Stimulated activated CD4-positive, alpha-beta T cell treated with anti-CD3 and anti-CD28 coated beads, Interleukin-1b, Interleukin-23, amount 100 ng/mL, for 4 hours (primary cell): ENCODE measurements at regions not wholly inside any gene's neighbourhood (a gene's known extent, or its start where the extent isn't known, plus 50 kb on each side); places are given as distances from the start of the nearest gene placed in this dataset.

Source experiments
- DNase-seq, 2 donors: peaks; one replicate each; pipeline ENCODE4 v3.0.0-alpha.2; 2020; ENCODE audit warnings: low read depth in 2 of 2

- DNase-seq: no peak
Observed at GRCh38 chr2:34447097-34447496, 848.0 kb upstream of the FAM98A start.

GRCh38 chr2:34423301-34423700, 824.2 kb upstream of the FAM98A start:
- no peak for DNase-seq

- DNase-seq: no peak
Observed at GRCh38 chr2:34419856-34420255, 820.8 kb upstream of the FAM98A start.

- no peak for DNase-seq
Observed at GRCh38 chr2:34416856-34417255, 817.8 kb upstream of the FAM98A start.

- DNase-seq: no peak
Observed at GRCh38 chr2:34414856-34415255, 815.8 kb upstream of the FAM98A start.

- no peak for DNase-seq
Observed at GRCh38 chr2:34408100-34408499, 809.0 kb upstream of the FAM98A start.

GRCh38 chr2:34403512-34403911, 804.4 kb upstream of the FAM98A start:
- no peak for DNase-seq

GRCh38 chr2:34402376-34402775, 803.3 kb upstream of the FAM98A start:
- no peak for DNase-seq

- no peak for DNase-seq
Observed at GRCh38 chr2:34401186-34401585, 802.1 kb upstream of the FAM98A start.

- no peak for DNase-seq
Observed at GRCh38 chr2:34388446-34388845, 789.3 kb upstream of the FAM98A start.

- DNase-seq: no peak
Observed at GRCh38 chr2:34387536-34387935, 788.4 kb upstream of the FAM98A start.

GRCh38 chr2:34379586-34379985, 780.5 kb upstream of the FAM98A start:
- no peak for DNase-seq

- DNase-seq: no peak
Observed at GRCh38 chr2:34373586-34374233, 774.6 kb upstream of the FAM98A start.

GRCh38 chr2:34372967-34373366, 773.9 kb upstream of the FAM98A start:
- DNase-seq: no peak

- DNase-seq: no peak
Observed at GRCh38 chr2:34371711-34372110, 772.6 kb upstream of the FAM98A start.

- no peak for DNase-seq
Observed at GRCh38 chr2:34368304-34368703, 769.2 kb upstream of the FAM98A start.

GRCh38 chr2:34365932-34366331, 766.8 kb upstream of the FAM98A start:
- no peak for DNase-seq

GRCh38 chr2:34365512-34365911, 766.4 kb upstream of the FAM98A start:
- no peak for DNase-seq

- no peak for DNase-seq
Observed at GRCh38 chr2:34353509-34354113, 754.5 kb upstream of the FAM98A start.

- DNase-seq: no peak
Observed at GRCh38 chr2:34349527-34349926, 750.4 kb upstream of the FAM98A start.

- no peak for DNase-seq
Observed at GRCh38 chr2:34345030-34345429, 745.9 kb upstream of the FAM98A start.

GRCh38 chr2:34340307-34340706, 741.2 kb upstream of the FAM98A start:
- DNase-seq: no peak

GRCh38 chr2:34337735-34338134, 738.6 kb upstream of the FAM98A start:
- DNase-seq: no peak

- DNase-seq: no peak
Observed at GRCh38 chr2:34332813-34333212, 733.7 kb upstream of the FAM98A start.
